ENCODE measurements at regions not wholly inside any gene's neighbourhood (a gene's known extent, or its start where the extent isn't known, plus 50 kb on each side); places are given as distances from the start of the nearest gene placed in this dataset.

DNA sequence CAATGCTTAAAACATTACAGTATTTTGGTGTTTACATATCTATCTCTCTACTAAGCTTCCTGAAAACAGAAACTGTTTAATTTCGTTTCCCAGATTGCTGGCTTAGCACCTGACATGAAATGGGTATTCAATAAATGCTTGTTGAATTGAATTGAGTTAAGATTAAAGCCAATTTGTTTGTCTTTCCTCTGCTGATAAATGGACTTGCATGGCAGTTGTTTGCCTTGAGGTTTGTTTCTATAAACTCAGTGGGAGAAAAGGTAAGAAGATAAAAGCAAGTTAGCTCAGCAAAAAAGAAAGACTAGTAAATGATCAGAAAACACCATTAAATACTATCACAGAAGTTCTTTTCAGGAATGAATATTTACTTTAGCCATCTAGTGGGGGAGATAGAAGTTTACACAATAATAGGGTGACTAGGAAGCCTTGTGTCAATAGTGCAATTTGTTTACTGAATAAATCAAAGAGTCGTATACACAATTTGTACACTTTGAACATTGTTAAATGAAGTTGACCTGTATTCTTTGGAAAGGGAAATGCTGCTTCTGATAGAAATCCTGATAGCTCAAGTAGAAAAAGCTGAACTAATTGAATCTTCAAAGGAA, 754.5 kb upstream of the FAM98A start:
- no peak overlapping the region for H3K4me3 ChIP-seq
- no peaks in the 10 kb centered on the region for H3K4me1 ChIP-seq (ENCODE audit: control insufficient read depth in 5 of 5, insufficient read depth in 5 of 5, low read length in 5 of 5)
- no peak overlapping the region for H3K9ac ChIP-seq (ENCODE audit: insufficient read depth in 1 of 2, low read length in 2 of 2)
- H3K36me3 ChIP-seq (ENCODE audit: control insufficient read depth in 4 of 4, insufficient read depth in 4 of 4, low read length in 4 of 4) = no peaks in the 10 kb centered on the region
- no peaks in the 10 kb centered on the region for H3K27me3 ChIP-seq (ENCODE audit: control insufficient read depth in 3 of 3, insufficient read depth in 3 of 3, low read length in 2 of 3)
- TF ChIP-seq, protein P1, sequence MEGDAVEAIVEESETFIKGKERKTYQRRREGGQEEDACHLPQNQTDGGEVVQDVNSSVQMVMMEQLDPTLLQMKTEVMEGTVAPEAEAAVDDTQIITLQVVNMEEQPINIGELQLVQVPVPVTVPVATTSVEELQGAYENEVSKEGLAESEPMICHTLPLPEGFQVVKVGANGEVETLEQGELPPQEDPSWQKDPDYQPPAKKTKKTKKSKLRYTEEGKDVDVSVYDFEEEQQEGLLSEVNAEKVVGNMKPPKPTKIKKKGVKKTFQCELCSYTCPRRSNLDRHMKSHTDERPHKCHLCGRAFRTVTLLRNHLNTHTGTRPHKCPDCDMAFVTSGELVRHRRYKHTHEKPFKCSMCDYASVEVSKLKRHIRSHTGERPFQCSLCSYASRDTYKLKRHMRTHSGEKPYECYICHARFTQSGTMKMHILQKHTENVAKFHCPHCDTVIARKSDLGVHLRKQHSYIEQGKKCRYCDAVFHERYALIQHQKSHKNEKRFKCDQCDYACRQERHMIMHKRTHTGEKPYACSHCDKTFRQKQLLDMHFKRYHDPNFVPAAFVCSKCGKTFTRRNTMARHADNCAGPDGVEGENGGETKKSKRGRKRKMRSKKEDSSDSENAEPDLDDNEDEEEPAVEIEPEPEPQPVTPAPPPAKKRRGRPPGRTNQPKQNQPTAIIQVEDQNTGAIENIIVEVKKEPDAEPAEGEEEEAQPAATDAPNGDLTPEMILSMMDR (IDR thresholded peaks at IDR 0.05; ENCODE audit: control extremely low read depth, extremely low read depth) = no peak
- no peaks in the 10 kb centered on the region for H3K9me3 ChIP-seq (ENCODE audit: control insufficient read depth in 4 of 4, insufficient read depth in 3 of 4, low read length in 3 of 4)
- 32 to 57% methylated on average over 2 of the region's 2 CpGs for WGBS, 2 donors
- H3K27ac ChIP-seq (ENCODE audit: low read depth in 1 of 2, low read length in 1 of 2) = no peak overlapping the region
- ATAC-seq (ENCODE audit: insufficient read depth, low FRiP score) (no peak), DNase-seq (no peak)

DNA sequence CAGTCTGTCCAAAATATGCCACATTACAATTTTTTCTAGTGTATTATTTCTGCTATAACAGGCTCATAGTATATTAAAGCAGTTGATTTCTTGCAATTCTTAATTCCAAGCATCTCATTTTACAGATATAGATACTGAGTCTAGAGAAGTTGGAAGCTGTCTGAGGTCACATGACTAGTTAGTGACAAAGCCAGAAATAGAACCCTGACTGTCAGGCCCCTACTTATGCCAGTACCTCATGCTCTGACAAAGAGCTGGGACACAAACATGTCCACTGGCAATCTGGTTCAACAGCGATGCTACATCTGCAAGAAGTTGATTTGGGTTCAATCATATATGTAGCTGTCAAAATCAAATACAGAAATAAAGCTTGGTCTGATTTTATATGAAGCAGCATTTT, 750.4 kb upstream of the FAM98A start:
- H3K36me3 ChIP-seq (ENCODE audit: control insufficient read depth in 4 of 4, insufficient read depth in 4 of 4, low read length in 4 of 4) = no peaks in the 10 kb centered on the region
- no peaks in the 10 kb centered on the region for H3K9me3 ChIP-seq (ENCODE audit: control insufficient read depth in 4 of 4, insufficient read depth in 3 of 4, low read length in 3 of 4)
- DNase-seq (no peak), ATAC-seq (ENCODE audit: insufficient read depth, low FRiP score) (no peak)
- no peaks in the 10 kb centered on the region for H3K4me1 ChIP-seq (ENCODE audit: control insufficient read depth in 5 of 5, insufficient read depth in 5 of 5, low read length in 5 of 5)
- no peaks in the 10 kb centered on the region for H3K27me3 ChIP-seq (ENCODE audit: control insufficient read depth in 3 of 3, insufficient read depth in 3 of 3, low read length in 2 of 3)
- 88 to 97% methylated on average over 1 of the region's 1 CpG for WGBS, 2 donors
- TF ChIP-seq, protein P1 (IDR thresholded peaks at IDR 0.05; ENCODE audit: control extremely low read depth, extremely low read depth) = no peak
- no peak overlapping the region for H3K27ac ChIP-seq (ENCODE audit: low read depth in 1 of 2, low read length in 1 of 2)
- H3K9ac ChIP-seq (ENCODE audit: insufficient read depth in 1 of 2, low read length in 2 of 2) = no peak overlapping the region
- H3K4me3 ChIP-seq = no peak overlapping the region

DNA sequence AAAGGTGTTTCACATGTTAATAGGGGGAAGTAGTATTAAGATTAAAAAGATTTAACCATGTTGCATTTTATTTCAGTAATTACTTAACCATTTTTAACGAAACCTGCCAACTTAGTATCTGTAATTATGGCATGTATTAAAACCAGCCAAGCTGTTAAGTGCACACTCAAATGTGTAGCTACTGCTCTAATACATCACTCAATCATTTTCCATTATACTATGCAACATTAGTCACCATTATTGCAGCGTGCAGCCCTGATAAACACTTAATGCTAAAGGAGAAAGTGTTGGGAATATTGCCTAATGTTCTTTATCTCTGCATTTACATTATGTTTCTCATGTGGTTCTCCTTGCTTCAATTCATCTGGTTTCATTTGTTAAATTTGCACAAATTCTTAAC, 745.9 kb upstream of the FAM98A start:
- 85% methylated on average over 2 of the region's 2 CpGs for WGBS, 2 donors

More for the DNA sequence above, 745.9 kb upstream of the FAM98A start:
- H3K36me3 ChIP-seq (ENCODE audit: control insufficient read depth in 4 of 4, insufficient read depth in 4 of 4, low read length in 4 of 4) = no peaks in the 10 kb centered on the region
- no peaks in the 10 kb centered on the region for H3K4me1 ChIP-seq (ENCODE audit: control insufficient read depth in 5 of 5, insufficient read depth in 5 of 5, low read length in 5 of 5)
- no peak overlapping the region for H3K4me3 ChIP-seq
- H3K27ac ChIP-seq (ENCODE audit: low read depth in 1 of 2, low read length in 1 of 2) = no peak overlapping the region
- no peaks in the 10 kb centered on the region for H3K27me3 ChIP-seq (ENCODE audit: control insufficient read depth in 3 of 3, insufficient read depth in 3 of 3, low read length in 2 of 3)
- no peak overlapping the region for H3K9ac ChIP-seq (ENCODE audit: insufficient read depth in 1 of 2, low read length in 2 of 2)
- DNase-seq = no peak
- ATAC-seq (ENCODE audit: insufficient read depth, low FRiP score) = no peak
- H3K9me3 ChIP-seq (ENCODE audit: control insufficient read depth in 4 of 4, insufficient read depth in 3 of 4, low read length in 3 of 4) = peaks cover 0 to 2% (median 0%) of the 10 kb centered on the region in 4 donors
- TF ChIP-seq, protein P1 (IDR thresholded peaks at IDR 0.05; ENCODE audit: control extremely low read depth, extremely low read depth) = no peak

All from lung (tissue), 11 donors.